Neural cell (in vitro differentiated cells): ENCODE measurements at regions not wholly inside any gene's neighbourhood (a gene's known extent, or its start where the extent isn't known, plus 50 kb on each side); places are given as distances from the start of the nearest gene placed in this dataset.

Experiments
- H2AFZ ChIP-seq: fragments of 200-600, 300-800 bp; sonication (generic), shearing (Covaris generic); 2 replicates; pipeline ENCODE4 v1.6.0; 2014; ENCODE audit warnings: low read depth, mild to moderate bottlenecking, antibody characterized with exemption, low read length, moderate library complexity
- H3F3A ChIP-seq: fragments of 200-600 bp; shearing (Covaris generic); 2 replicates; pipeline ENCODE4 v1.6.1; 2016; ENCODE audit warnings: mild to moderate bottlenecking, moderate library complexity, mixed read lengths, antibody characterized with exemption, low read length; ENCODE audit not compliant: insufficient read depth, poor library complexity, severe bottlenecking
- H3K27ac ChIP-seq: fragments of 200-600, 300-800 bp; sonication (generic), shearing (Covaris generic); 2 replicates; pipeline ENCODE4 v1.5.1; 2014; ENCODE audit warnings: mild to moderate bottlenecking, low read length, moderate library complexity
- H3K27me3 ChIP-seq: fragments of 300-800, 200-600 bp; sonication (generic), shearing (Covaris generic); 2 replicates; pipeline ENCODE4 v1.6.0; 2014; ENCODE audit warnings: mild to moderate bottlenecking, low read depth, low read length, moderate library complexity; ENCODE audit not compliant: insufficient read depth
- H3K36me3 ChIP-seq: fragments of 300-800, 200-600 bp; sonication (generic), shearing (Covaris generic); 2 replicates; pipeline ENCODE4 v1.5.1; 2014; ENCODE audit warnings: mild to moderate bottlenecking, antibody characterized with exemption, low read length, moderate library complexity; ENCODE audit not compliant: insufficient read depth
- H3K4me2 ChIP-seq: fragments of 300-800, 200-600 bp; sonication (generic), shearing (Covaris generic); 2 replicates; pipeline ENCODE4 v1.6.0; 2014; ENCODE audit warnings: mild to moderate bottlenecking, low read length
- H3K4me3 ChIP-seq: fragments of 300-800, 200-600 bp; sonication (generic), shearing (Covaris generic); 2 replicates; pipeline ENCODE4 v1.5.1; 2014; ENCODE audit warnings: mild to moderate bottlenecking, low read length, moderate library complexity
- H3K79me2 ChIP-seq: fragments of 200-600 bp; shearing (Covaris generic); replicated peaks from 2 replicates; pipeline ENCODE4 v1.6.0; 2014; ENCODE audit warnings: mild to moderate bottlenecking, low read length, moderate library complexity; ENCODE audit not compliant: insufficient read depth
- H3K9ac ChIP-seq: fragments of 300-800, 200-600 bp; sonication (generic), shearing (Covaris generic); 2 replicates; pipeline ENCODE4 v1.6.1; 2016; ENCODE audit warnings: mild to moderate bottlenecking, low read length, mixed read lengths
- H3K9me2 ChIP-seq: fragments of 200-600 bp; shearing (Covaris generic); 2 replicates; pipeline ENCODE4 v1.6.1; 2016; ENCODE audit warnings: mild to moderate bottlenecking, low read length, mixed read lengths; ENCODE audit not compliant: insufficient read depth
- H3K9me3 ChIP-seq: fragments of 200-600, 300-800 bp; sonication (generic), shearing (Covaris generic); 2 replicates; pipeline ENCODE4 v1.6.1; 2016; ENCODE audit warnings: mild to moderate bottlenecking, mixed run types, low read length, moderate library complexity, mixed read lengths
- H4K20me1 ChIP-seq: fragments of 200-600 bp; shearing (Covaris generic); 2 replicates; pipeline ENCODE4 v1.6.1; 2016; ENCODE audit warnings: mild to moderate bottlenecking, mixed run types; ENCODE audit not compliant: insufficient read depth
- EP300 ChIP-seq: fragments of 450-650 bp; conservative IDR thresholded peaks from 2 replicates; pipeline ENCODE4 v1.6.1; 2014; ENCODE audit warnings: antibody characterized with exemption, mild to moderate bottlenecking, moderate library complexity; ENCODE audit not compliant: poor library complexity, severe bottlenecking
- EZH2 ChIP-seq: fragments of 200-600, 300-800 bp; shearing (Covaris generic), sonication (generic); IDR thresholded peaks from 2 replicates; pipeline ENCODE4 v1.6.1; 2014; ENCODE audit warnings: antibody characterized with exemption, low read length, borderline replicate concordance, mild to moderate bottlenecking; ENCODE audit not compliant: insufficient read depth, poor library complexity, severe bottlenecking
- MXI1 ChIP-seq: fragments of 450-650 bp; conservative IDR thresholded peaks from 2 replicates; pipeline ENCODE4 v1.6.1; 2014; ENCODE audit warnings: antibody characterized with exemption, mild to moderate bottlenecking; ENCODE audit not compliant: poor library complexity, severe bottlenecking
- POLR2AphosphoS5 ChIP-seq: IDR thresholded peaks from 2 replicates; pipeline ENCODE4 v1.6.1; 2012
- RAD21 ChIP-seq: fragments of 450-650 bp; conservative IDR thresholded peaks from 2 replicates; pipeline ENCODE4 v1.6.1; 2014; ENCODE audit warnings: antibody characterized with exemption, mild to moderate bottlenecking, moderate library complexity
- REST ChIP-seq: IDR thresholded peaks from 2 replicates; pipeline ENCODE4 v1.6.1; 2012; ENCODE audit warnings: borderline replicate concordance
- SMC3 ChIP-seq: fragments of 450-650 bp; conservative IDR thresholded peaks from 2 replicates; pipeline ENCODE4 v1.6.1; 2014; ENCODE audit warnings: antibody characterized with exemption, mild to moderate bottlenecking, moderate library complexity; ENCODE audit not compliant: poor library complexity
- TAF1 ChIP-seq: IDR thresholded peaks from 2 replicates; pipeline ENCODE4 v1.6.1; 2012; ENCODE audit warnings: low read depth
- TF ChIP-seq, protein P1 (sequence below): fragments of 450-650 bp; IDR thresholded peaks from 2 replicates; pipeline ENCODE4 v1.5.1; 2014; ENCODE audit warnings: antibody characterized with exemption, mild to moderate bottlenecking, moderate library complexity; ENCODE audit not compliant: poor library complexity, severe bottlenecking

DNA sequence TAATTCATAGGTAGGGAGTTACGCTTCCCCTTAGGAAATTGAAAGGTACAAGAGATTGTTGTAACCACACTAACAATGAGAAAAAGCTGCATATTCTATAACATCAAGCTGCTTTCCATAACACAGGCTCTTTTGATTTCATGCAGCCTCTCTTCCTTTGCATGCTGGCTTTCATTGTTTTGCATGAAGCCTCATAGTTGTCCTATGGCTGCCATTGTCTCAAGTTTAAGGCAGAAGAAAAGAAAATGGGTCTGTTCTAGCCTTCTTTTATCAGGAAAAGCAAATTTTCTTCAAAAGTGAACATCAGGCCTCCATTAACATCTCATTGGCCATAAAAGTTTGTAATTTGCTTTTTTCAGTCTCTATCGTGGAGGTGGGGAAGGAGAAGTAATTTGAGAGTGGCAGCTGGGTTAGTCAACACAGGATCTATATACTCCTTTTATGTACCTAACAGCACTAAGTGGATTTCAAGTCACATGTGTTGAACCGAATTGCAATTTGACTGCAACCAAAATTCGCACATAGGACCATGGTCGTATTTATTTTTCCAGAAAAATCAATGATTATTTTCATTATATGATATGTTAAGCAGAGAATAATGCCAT lies 248.5 kb upstream of the RND3 start:
- Histone ChIP-seq H3K9ac (no peak overlapping the region), H3K4me3 (no peak overlapping the region), H3K9me2 (no peaks in the 10 kb centered on the region), H3K4me2 (no peak overlapping the region), H3K27me3 (no peaks in the 10 kb centered on the region), H3K9me3 (no peaks in the 10 kb centered on the region), H2AFZ (no peak overlapping the region), H3F3A (no peaks in the 10 kb centered on the region), H3K27ac (no peak overlapping the region), H3K36me3 (no peaks in the 10 kb centered on the region), H4K20me1 (no peaks in the 10 kb centered on the region), H3K79me2 (no peaks in the 10 kb centered on the region)
- TF ChIP-seq, protein P1, sequence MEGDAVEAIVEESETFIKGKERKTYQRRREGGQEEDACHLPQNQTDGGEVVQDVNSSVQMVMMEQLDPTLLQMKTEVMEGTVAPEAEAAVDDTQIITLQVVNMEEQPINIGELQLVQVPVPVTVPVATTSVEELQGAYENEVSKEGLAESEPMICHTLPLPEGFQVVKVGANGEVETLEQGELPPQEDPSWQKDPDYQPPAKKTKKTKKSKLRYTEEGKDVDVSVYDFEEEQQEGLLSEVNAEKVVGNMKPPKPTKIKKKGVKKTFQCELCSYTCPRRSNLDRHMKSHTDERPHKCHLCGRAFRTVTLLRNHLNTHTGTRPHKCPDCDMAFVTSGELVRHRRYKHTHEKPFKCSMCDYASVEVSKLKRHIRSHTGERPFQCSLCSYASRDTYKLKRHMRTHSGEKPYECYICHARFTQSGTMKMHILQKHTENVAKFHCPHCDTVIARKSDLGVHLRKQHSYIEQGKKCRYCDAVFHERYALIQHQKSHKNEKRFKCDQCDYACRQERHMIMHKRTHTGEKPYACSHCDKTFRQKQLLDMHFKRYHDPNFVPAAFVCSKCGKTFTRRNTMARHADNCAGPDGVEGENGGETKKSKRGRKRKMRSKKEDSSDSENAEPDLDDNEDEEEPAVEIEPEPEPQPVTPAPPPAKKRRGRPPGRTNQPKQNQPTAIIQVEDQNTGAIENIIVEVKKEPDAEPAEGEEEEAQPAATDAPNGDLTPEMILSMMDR = no peak
- TF ChIP-seq EZH2 (no peak), EP300 (no peak), POLR2AphosphoS5 (no peak), SMC3 (no peak), MXI1 (no peak), TAF1 (no peak), REST (no peak), RAD21 (no peak)

GRCh38 chr2:150733051-150733618 lies 245.7 kb upstream of the RND3 start:
- H3K4me2 ChIP-seq = no peak overlapping the region

More at GRCh38 chr2:150733051-150733618, 245.7 kb upstream of the RND3 start:
- no peak overlapping the region for H3K4me3 ChIP-seq
- TF ChIP-seq, protein P1 = no peak
- no peak for TF ChIP-seq MXI1
- no peak for TF ChIP-seq SMC3
- TF ChIP-seq EZH2 = no peak
- no peak for TF ChIP-seq RAD21
- TF ChIP-seq EP300 = no peak
- no peak for TF ChIP-seq REST
- no peak for TF ChIP-seq POLR2AphosphoS5
- no peak for TF ChIP-seq TAF1
- H3K9ac ChIP-seq = no peak overlapping the region
- no peaks in the 10 kb centered on the region for H3K27me3 ChIP-seq
- H2AFZ ChIP-seq = no peak overlapping the region
- no peaks in the 10 kb centered on the region for H4K20me1 ChIP-seq
- no peaks in the 10 kb centered on the region for H3K9me2 ChIP-seq
- no peaks in the 10 kb centered on the region for H3F3A ChIP-seq
- H3K79me2 ChIP-seq = no peaks in the 10 kb centered on the region
- H3K27ac ChIP-seq = peak overlapping the region; percentile 64
- H3K36me3 ChIP-seq = no peaks in the 10 kb centered on the region
- H3K9me3 ChIP-seq = no peaks in the 10 kb centered on the region
